ENCODE measurements at regions not wholly inside any gene's neighbourhood (a gene's known extent, or its start where the extent isn't known, plus 50 kb on each side); places are given as distances from the start of the nearest gene placed in this dataset.
"Not testable (repeated sequence)": the region's sequence is repeated elsewhere in the genome, so short reads cannot be mapped to it uniquely, and the experiment has no call there.

- TF ChIP-seq, protein P1, sequence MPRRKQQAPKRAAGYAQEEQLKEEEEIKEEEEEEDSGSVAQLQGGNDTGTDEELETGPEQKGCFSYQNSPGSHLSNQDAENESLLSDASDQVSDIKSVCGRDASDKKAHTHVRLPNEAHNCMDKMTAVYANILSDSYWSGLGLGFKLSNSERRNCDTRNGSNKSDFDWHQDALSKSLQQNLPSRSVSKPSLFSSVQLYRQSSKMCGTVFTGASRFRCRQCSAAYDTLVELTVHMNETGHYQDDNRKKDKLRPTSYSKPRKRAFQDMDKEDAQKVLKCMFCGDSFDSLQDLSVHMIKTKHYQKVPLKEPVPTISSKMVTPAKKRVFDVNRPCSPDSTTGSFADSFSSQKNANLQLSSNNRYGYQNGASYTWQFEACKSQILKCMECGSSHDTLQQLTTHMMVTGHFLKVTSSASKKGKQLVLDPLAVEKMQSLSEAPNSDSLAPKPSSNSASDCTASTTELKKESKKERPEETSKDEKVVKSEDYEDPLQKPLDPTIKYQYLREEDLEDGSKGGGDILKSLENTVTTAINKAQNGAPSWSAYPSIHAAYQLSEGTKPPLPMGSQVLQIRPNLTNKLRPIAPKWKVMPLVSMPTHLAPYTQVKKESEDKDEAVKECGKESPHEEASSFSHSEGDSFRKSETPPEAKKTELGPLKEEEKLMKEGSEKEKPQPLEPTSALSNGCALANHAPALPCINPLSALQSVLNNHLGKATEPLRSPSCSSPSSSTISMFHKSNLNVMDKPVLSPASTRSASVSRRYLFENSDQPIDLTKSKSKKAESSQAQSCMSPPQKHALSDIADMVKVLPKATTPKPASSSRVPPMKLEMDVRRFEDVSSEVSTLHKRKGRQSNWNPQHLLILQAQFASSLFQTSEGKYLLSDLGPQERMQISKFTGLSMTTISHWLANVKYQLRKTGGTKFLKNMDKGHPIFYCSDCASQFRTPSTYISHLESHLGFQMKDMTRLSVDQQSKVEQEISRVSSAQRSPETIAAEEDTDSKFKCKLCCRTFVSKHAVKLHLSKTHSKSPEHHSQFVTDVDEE (CRISPR knock-in tag; IDR thresholded peaks at IDR 0.05), result no peak
- no peak for TF ChIP-seq BACH2 (CRISPR knock-in tag; IDR thresholded peaks at IDR 0.05; ENCODE audit: borderline replicate concordance)
Observed at GRCh38 chr3:20375302-20375701, 189.3 kb upstream of the SGO1 start (continued).

DNA sequence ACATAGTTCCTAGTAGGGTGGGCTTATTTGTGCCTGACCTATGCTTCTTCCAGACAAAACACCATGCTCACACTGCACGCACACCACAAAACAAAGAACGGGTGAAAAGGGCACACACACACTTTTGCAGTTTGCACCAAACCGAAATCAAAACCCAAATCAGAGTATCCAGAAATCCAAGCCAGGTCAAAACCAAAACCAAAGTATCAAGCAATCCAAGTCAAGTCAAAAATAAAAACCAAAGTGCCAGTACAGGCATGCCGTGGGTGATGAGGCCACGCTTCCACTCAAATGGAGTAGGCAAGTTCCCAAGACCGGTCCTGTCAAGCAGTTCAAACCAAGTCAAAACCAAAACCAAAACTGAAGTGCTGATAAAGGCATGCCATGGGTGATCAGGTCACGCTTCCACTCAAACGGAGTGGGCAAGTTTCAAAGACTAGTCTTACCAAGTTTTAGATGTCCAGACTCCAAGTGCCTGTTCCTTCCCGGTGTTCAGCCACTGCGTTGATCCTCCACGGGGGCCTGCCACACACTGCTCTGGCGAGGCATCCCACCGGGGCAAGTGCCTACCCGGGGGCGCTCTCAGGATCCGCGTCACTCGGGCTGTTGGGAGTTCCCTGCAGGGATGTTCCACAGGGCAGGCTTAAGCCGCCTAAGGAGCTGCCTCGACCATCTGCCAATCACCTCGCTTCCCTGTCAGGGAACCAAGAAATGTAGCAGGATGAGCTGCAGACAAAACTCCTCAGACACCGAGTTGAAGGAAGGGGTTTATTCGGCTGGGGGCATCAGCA is 184.5 kb upstream of the SGO1 start:
- not testable (repeated sequence) for ATAC-seq

- TF ChIP-seq ESRRG (CRISPR knock-in tag; IDR thresholded peaks at IDR 0.05), result no peak
- TF ChIP-seq ZNF8 (CRISPR knock-in tag; IDR thresholded peaks at IDR 0.05), result no peak
- no peak for TF ChIP-seq ISL1 (CRISPR knock-in tag; IDR thresholded peaks at IDR 0.05)
- no peak for TF ChIP-seq ZNF565 (CRISPR knock-in tag; conservative IDR thresholded peaks at IDR 0.05; ENCODE audit: low read depth)
- no peak for TF ChIP-seq BACH2 (CRISPR knock-in tag; IDR thresholded peaks at IDR 0.05; ENCODE audit: borderline replicate concordance)
- ATAC-seq, result no peak
Observed at GRCh38 chr3:20361000-20361399, 175.0 kb upstream of the SGO1 start.

- TF ChIP-seq CREB5 (CRISPR knock-in tag; IDR thresholded peaks at IDR 0.05; ENCODE audit: low read depth), result no peak
- ATAC-seq, result no peak
Observed at GRCh38 chr3:20353286-20353685, 167.3 kb upstream of the SGO1 start.

GRCh38 chr3:20352546-20353179 is 166.7 kb upstream of the SGO1 start:
- TF ChIP-seq SNAI2 (CRISPR knock-in tag; IDR thresholded peaks at IDR 0.05) (no peak), GLIS3 (CRISPR knock-in tag; IDR thresholded peaks at IDR 0.05) (no peak), ZNF565 (CRISPR knock-in tag; conservative IDR thresholded peaks at IDR 0.05; ENCODE audit: low read depth) (no peak), PPARA (CRISPR knock-in tag; IDR thresholded peaks at IDR 0.05; ENCODE audit: borderline replicate concordance) (no peak), ZFP30 (CRISPR knock-in tag; IDR thresholded peaks at IDR 0.05) (no peak), TOX (CRISPR knock-in tag; IDR thresholded peaks at IDR 0.05; ENCODE audit: borderline replicate concordance) (no peak), ESRRG (CRISPR knock-in tag; IDR thresholded peaks at IDR 0.05) (no peak), CSDC2 (CRISPR knock-in tag; IDR thresholded peaks at IDR 0.05) (no peak)
- TF ChIP-seq, protein P2, sequence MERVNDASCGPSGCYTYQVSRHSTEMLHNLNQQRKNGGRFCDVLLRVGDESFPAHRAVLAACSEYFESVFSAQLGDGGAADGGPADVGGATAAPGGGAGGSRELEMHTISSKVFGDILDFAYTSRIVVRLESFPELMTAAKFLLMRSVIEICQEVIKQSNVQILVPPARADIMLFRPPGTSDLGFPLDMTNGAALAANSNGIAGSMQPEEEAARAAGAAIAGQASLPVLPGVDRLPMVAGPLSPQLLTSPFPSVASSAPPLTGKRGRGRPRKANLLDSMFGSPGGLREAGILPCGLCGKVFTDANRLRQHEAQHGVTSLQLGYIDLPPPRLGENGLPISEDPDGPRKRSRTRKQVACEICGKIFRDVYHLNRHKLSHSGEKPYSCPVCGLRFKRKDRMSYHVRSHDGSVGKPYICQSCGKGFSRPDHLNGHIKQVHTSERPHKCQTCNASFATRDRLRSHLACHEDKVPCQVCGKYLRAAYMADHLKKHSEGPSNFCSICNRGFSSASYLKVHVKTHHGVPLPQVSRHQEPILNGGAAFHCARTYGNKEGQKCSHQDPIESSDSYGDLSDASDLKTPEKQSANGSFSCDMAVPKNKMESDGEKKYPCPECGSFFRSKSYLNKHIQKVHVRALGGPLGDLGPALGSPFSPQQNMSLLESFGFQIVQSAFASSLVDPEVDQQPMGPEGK (CRISPR knock-in tag; IDR thresholded peaks at IDR 0.05; ENCODE audit: borderline replicate concordance), result no peak
- ATAC-seq, result no peak

DNA sequence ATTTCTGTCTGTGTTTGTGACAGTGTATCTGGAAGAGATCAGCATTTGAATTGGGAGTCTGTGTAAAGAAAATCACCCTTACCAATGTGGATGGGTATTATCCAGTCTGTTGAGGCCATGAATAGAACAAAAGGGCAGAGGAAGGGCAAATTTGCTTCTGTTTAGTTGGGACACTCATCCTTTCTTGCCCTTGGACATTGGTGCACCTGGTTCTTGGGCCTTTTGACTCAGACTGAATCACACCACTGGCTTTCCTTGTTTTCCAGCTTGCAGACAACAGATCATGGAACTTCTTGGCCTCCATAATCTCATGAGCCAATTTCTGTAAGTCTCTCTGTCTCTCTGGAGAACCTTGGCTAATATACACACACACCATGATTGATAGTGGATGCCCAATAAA is 164.4 kb upstream of the SGO1 start:
- no peak for ATAC-seq
- TF ChIP-seq OSR1 (CRISPR knock-in tag; IDR thresholded peaks at IDR 0.05), result no peak
- TF ChIP-seq ZNF70 (CRISPR knock-in tag; IDR thresholded peaks at IDR 0.05), result no peak
- TF ChIP-seq, protein P2 (CRISPR knock-in tag; IDR thresholded peaks at IDR 0.05; ENCODE audit: borderline replicate concordance), result no peak
- TF ChIP-seq ZFP3 (CRISPR knock-in tag; IDR thresholded peaks at IDR 0.05), result no peak
- no peak for TF ChIP-seq BACH2 (CRISPR knock-in tag; IDR thresholded peaks at IDR 0.05; ENCODE audit: borderline replicate concordance)
- TF ChIP-seq CSDC2 (CRISPR knock-in tag; IDR thresholded peaks at IDR 0.05), result no peak
- TF ChIP-seq TCF4 (CRISPR knock-in tag; IDR thresholded peaks at IDR 0.05; ENCODE audit: borderline replicate concordance), result no peak
- no peak for TF ChIP-seq PPARA (CRISPR knock-in tag; IDR thresholded peaks at IDR 0.05; ENCODE audit: borderline replicate concordance)
- no peak for TF ChIP-seq SNAI2 (CRISPR knock-in tag; IDR thresholded peaks at IDR 0.05)
- TF ChIP-seq ARNTL (CRISPR knock-in tag; IDR thresholded peaks at IDR 0.05; ENCODE audit: borderline replicate concordance, low read depth), result no peak
- no peak for TF ChIP-seq TOX (CRISPR knock-in tag; IDR thresholded peaks at IDR 0.05; ENCODE audit: borderline replicate concordance)
- TF ChIP-seq ZNF565 (CRISPR knock-in tag; conservative IDR thresholded peaks at IDR 0.05; ENCODE audit: low read depth), result no peak
- TF ChIP-seq, protein P1 (CRISPR knock-in tag; IDR thresholded peaks at IDR 0.05), result no peak
- TF ChIP-seq ZNF8 (CRISPR knock-in tag; IDR thresholded peaks at IDR 0.05), result no peak

All from SK-N-SH treated with all-trans-retinoic acid at 6 μM for 48 hours (cell line).